HCT116 (cell line): ENCODE measurements at regions not wholly inside any gene's neighbourhood (a gene's known extent, or its start where the extent isn't known, plus 50 kb on each side); places are given as distances from the start of the nearest gene placed in this dataset.

Experiments
- ATAC-seq: fragments of 200-7000 bp; cut with Tn5 transposase; 2 replicates; pipeline ENCODE4 v1.9.1; 2020; ENCODE audit warnings: mild to moderate bottlenecking, moderate library complexity
- BruUV-seq: library from RNA; stranded (reverse); fragments of 400-500 nt; replicated peaks from 2 replicates; lab custom pipeline; 2021; lab: Mats Ljungman, UMichigan
- CTCF ChIA-PET: fragments of 300-600 bp; sonication (Branson Sonifier 250); formaldehyde crosslinking; loops from one replicate; lab custom pipeline; 2021; ENCODE audit warnings: antibody characterized with exemption; lab: Charles Lee
- POLR2A ChIA-PET: fragments of 300-600, 350-600 bp; sonication (Branson Sonifier 250); formaldehyde crosslinking; loops from one replicate; lab custom pipeline; 2021; ENCODE audit warnings: antibody characterized with exemption; lab: Charles Lee
- RAD21 ChIA-PET, 2 experiments: fragments of 300-600 bp; sonication (Branson Sonifier 250); formaldehyde crosslinking; loops; one replicate each; lab custom pipeline; 2023; ENCODE audit warnings: low total read pairs in 2 of 2; ENCODE audit not compliant: uncharacterized antibody in 2 of 2, unreplicated experiment in 2 of 2, low non-redundant PET in 1 of 2; lab: Charles Lee
- DNase-seq: peaks from one replicate; pipeline ENCODE4 v3.0.0-alpha.2; 2010; ENCODE audit warnings: low read depth, low spot score
- H2AFZ ChIP-seq: fragments of 200-600 bp; shearing (Covaris generic), sonication (generic); 2 replicates; pipeline ENCODE4 v1.6.1; 2017; ENCODE audit warnings: low read depth, mixed run types, mixed read lengths, antibody characterized with exemption, low read length; ENCODE audit not compliant: poor library complexity, severe bottlenecking
- H3K27ac ChIP-seq: 2 replicates; pipeline ENCODE4 v1.5.1; 2012; ENCODE audit warnings: low read depth, low read length
- H3K27me3 ChIP-seq: fragments of 200-600 bp; sonication (generic); 2 replicates; pipeline ENCODE4 v1.6.1; 2016; ENCODE audit warnings: mixed run types, low read length, mixed read lengths; ENCODE audit not compliant: insufficient read depth
- H3K36me3 ChIP-seq, 2 experiments: fragments of 200-500 bp in 1 of 2; fragments of 200-600 bp in 1 of 2; sonication (Bioruptor generic) in 1 of 2; sonication (generic) in 1 of 2; 2 replicates each; pipeline versions ENCODE4 v1.5.1 to v1.6.1; 2014 to 2016; ENCODE audit warnings: low read length in 2 of 2, inconsistent platforms in 1 of 2, mixed read lengths in 1 of 2, mixed run types in 1 of 2; ENCODE audit not compliant: insufficient read depth in 2 of 2, control insufficient read depth in 1 of 2
- H3K4me1 ChIP-seq, 2 experiments: fragments of 200-600 bp in 1 of 2; sonication (generic) in 1 of 2; 2 replicates each; pipeline versions ENCODE4 v1.5.1 to v1.6.1; 2012 to 2017; ENCODE audit warnings: low read length in 2 of 2, inconsistent platforms in 1 of 2, mild to moderate bottlenecking in 1 of 2, mixed read lengths in 1 of 2, mixed run types in 1 of 2, moderate library complexity in 1 of 2; ENCODE audit not compliant: insufficient read depth in 2 of 2, control insufficient read depth in 1 of 2
- H3K4me2 ChIP-seq: fragments of 200-600 bp; sonication (generic); 2 replicates; pipeline ENCODE4 v1.6.1; 2017; ENCODE audit warnings: mixed run types, low read length, mixed read lengths
- H3K4me3 ChIP-seq, 2 experiments: fragments of 200-600 bp in 1 of 2; sonication (generic) in 1 of 2; replicated peaks in 1 of 2; 2 replicates each; pipeline ENCODE4 v1.5.1; 2011 to 2016; ENCODE audit warnings: low read length in 2 of 2, control low read depth in 1 of 2, low read depth in 1 of 2, mild to moderate bottlenecking in 1 of 2, mixed read lengths in 1 of 2, mixed run types in 1 of 2
- H3K79me2 ChIP-seq: fragments of 200-600 bp; sonication (generic); 2 replicates; pipeline ENCODE4 v1.6.1; 2017; ENCODE audit warnings: mild to moderate bottlenecking, mixed run types, low read length, moderate library complexity, mixed read lengths; ENCODE audit not compliant: insufficient read depth
- H3K9ac ChIP-seq: fragments of 200-600 bp; sonication (generic); 2 replicates; pipeline ENCODE4 v1.6.1; 2016; ENCODE audit warnings: low read length, mixed read lengths
- H3K9me2 ChIP-seq: fragments of 200-600 bp; sonication (generic), shearing (Covaris generic); 2 replicates; pipeline ENCODE4 v1.6.1; 2017; ENCODE audit warnings: mixed run types, mild to moderate bottlenecking, moderate library complexity; ENCODE audit not compliant: insufficient read depth
- H3K9me3 ChIP-seq, 2 experiments: fragments of 200-500 bp in 1 of 2; fragments of 200-600 bp in 1 of 2; sonication (Bioruptor generic) in 1 of 2; sonication (generic) in 1 of 2; 2 replicates each; pipeline ENCODE4 v1.6.1; 2014 to 2017; ENCODE audit warnings: low read length in 2 of 2, mixed read lengths in 2 of 2, inconsistent platforms in 1 of 2, low read depth in 1 of 2, mild to moderate bottlenecking in 1 of 2, mixed run types in 1 of 2, moderate library complexity in 1 of 2; ENCODE audit not compliant: control insufficient read depth in 1 of 2, insufficient read depth in 1 of 2
- H4K20me1 ChIP-seq: fragments of 200-600 bp; sonication (generic), shearing (Covaris generic); 2 replicates; pipeline ENCODE4 v1.6.1; 2017; ENCODE audit warnings: mixed run types, mild to moderate bottlenecking, moderate library complexity; ENCODE audit not compliant: insufficient read depth
- CBX3 ChIP-seq: IDR thresholded peaks from 2 replicates; pipeline ENCODE4 v1.6.1; 2012; ENCODE audit warnings: low read depth
- EGR1 ChIP-seq: IDR thresholded peaks from 2 replicates; pipeline ENCODE4 v1.6.1; 2012; ENCODE audit warnings: low read depth
- ELF1 ChIP-seq: IDR thresholded peaks from 2 replicates; pipeline ENCODE4 v1.6.1; 2012; ENCODE audit warnings: low read depth, borderline replicate concordance
- EZH2 ChIP-seq: fragments of 200-600 bp; sonication (generic); IDR thresholded peaks from 2 replicates; pipeline ENCODE4 v1.6.1; 2017; ENCODE audit warnings: antibody characterized with exemption, mixed run types
- JUND ChIP-seq: IDR thresholded peaks from 2 replicates; pipeline ENCODE4 v1.6.1; 2012
- RAD21 ChIP-seq: IDR thresholded peaks from 2 replicates; pipeline ENCODE4 v1.6.1; 2012; ENCODE audit warnings: low read depth, mild to moderate bottlenecking
- SP1 ChIP-seq: IDR thresholded peaks from 2 replicates; pipeline ENCODE4 v1.6.1; 2012; ENCODE audit warnings: low read depth
- SRF ChIP-seq: IDR thresholded peaks from 2 replicates; pipeline ENCODE4 v1.6.1; 2012; ENCODE audit warnings: low read depth
- TCF7L2 ChIP-seq: IDR thresholded peaks from 2 replicates; pipeline ENCODE4 v1.7.0; 2011; ENCODE audit warnings: borderline replicate concordance, inconsistent platforms; ENCODE audit not compliant: insufficient read depth, insufficient read length; ENCODE audit errors: extremely low read depth
- ZFX ChIP-seq: fragments of 450-650 bp; IDR thresholded peaks from 2 replicates; pipeline ENCODE4 v1.6.1; 2017
- ZNF274 ChIP-seq: fragments of 200-500 bp; sonication (Bioruptor generic); IDR thresholded peaks from 2 replicates; pipeline ENCODE4 v1.6.1; 2014; ENCODE audit warnings: mild to moderate bottlenecking, low read depth, low read length, inconsistent platforms
- intact Hi-C: fragments of 100-400 bp; cut with micrococcal nuclease; formaldehyde crosslinking; loops from 2 replicates; pipeline ENCODE4 v1.10.0; 2022
- TF ChIP-seq, protein P1 (sequence below): IDR thresholded peaks from 2 replicates; pipeline ENCODE4 v1.6.1; 2012; ENCODE audit warnings: low read depth

DNA sequence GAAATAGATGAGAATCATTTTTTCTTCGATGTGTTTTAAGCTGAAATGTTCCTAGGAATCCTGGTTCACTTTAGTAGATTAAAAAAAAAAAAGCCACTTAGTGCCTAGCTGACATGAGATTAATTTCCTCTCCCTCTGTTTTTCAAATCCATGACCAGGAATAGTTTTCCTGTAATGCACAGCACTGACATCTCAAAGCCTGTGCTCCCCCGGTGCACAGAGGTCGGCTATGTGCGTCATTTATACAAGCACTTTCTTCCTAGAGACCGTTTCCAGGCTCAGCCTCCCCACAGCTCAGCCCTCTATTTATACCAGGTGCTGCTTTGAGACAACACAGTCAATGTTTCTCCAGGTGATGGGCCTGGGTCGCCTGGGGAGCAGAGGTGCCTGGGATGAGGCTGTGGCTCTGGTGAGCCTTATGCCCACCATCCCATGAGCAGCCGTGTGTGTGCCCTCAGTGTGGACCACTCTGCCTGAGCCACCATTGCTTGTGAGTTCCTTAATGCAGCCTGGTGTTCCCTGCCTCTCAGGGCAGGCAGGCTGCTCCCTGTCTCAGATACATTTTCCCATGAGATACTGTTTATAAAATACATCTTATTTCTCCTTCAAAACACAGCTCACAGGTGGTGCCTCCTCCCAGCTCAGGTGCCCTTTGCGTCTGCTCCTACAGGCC, 515.7 kb upstream of the HS6ST1 start:
- TF ChIP-seq RAD21 = no peak
- TF ChIP-seq JUND = no peak
- no peak for TF ChIP-seq SP1
- TF ChIP-seq ELF1 = no peak
- TF ChIP-seq ZNF274 = no peak
- TF ChIP-seq CBX3 = no peak
- TF ChIP-seq, protein P1, sequence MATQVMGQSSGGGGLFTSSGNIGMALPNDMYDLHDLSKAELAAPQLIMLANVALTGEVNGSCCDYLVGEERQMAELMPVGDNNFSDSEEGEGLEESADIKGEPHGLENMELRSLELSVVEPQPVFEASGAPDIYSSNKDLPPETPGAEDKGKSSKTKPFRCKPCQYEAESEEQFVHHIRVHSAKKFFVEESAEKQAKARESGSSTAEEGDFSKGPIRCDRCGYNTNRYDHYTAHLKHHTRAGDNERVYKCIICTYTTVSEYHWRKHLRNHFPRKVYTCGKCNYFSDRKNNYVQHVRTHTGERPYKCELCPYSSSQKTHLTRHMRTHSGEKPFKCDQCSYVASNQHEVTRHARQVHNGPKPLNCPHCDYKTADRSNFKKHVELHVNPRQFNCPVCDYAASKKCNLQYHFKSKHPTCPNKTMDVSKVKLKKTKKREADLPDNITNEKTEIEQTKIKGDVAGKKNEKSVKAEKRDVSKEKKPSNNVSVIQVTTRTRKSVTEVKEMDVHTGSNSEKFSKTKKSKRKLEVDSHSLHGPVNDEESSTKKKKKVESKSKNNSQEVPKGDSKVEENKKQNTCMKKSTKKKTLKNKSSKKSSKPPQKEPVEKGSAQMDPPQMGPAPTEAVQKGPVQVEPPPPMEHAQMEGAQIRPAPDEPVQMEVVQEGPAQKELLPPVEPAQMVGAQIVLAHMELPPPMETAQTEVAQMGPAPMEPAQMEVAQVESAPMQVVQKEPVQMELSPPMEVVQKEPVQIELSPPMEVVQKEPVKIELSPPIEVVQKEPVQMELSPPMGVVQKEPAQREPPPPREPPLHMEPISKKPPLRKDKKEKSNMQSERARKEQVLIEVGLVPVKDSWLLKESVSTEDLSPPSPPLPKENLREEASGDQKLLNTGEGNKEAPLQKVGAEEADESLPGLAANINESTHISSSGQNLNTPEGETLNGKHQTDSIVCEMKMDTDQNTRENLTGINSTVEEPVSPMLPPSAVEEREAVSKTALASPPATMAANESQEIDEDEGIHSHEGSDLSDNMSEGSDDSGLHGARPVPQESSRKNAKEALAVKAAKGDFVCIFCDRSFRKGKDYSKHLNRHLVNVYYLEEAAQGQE = no peak
- no peak for TF ChIP-seq SRF
- no peak for TF ChIP-seq EZH2
- TF ChIP-seq TCF7L2 = no peak
- TF ChIP-seq ZFX = no peak
- no peak for TF ChIP-seq EGR1
- POLR2A ChIA-PET = no interaction called here
- Histone ChIP-seq H3K9me3 (no peaks in the 10 kb centered on the region), H4K20me1 (no peaks in the 10 kb centered on the region), H3K36me3 (no peaks in the 10 kb centered on the region), H3K9me2 (no peaks in the 10 kb centered on the region), H3K4me1 (no peaks in the 10 kb centered on the region), H3K9ac (no peak overlapping the region), H3K27ac (no peak overlapping the region), H2AFZ (no peak overlapping the region), H3K79me2 (no peaks in the 10 kb centered on the region), H3K4me2 (no peak overlapping the region), H3K4me3 (no peak overlapping the region), H3K27me3 (peaks cover 15% of the 10 kb centered on the region)
- BruUV-seq = no TSS peak
- DNase-seq (no peak), ATAC-seq (no peak)
- intact Hi-C loops = no loop called here
- CTCF ChIA-PET = no interaction called here
- RAD21 ChIA-PET = no interaction called here
